ENCODE measurements at regions not wholly inside any gene's neighbourhood (a gene's known extent, or its start where the extent isn't known, plus 50 kb on each side); places are given as distances from the start of the nearest gene placed in this dataset.

DNA sequence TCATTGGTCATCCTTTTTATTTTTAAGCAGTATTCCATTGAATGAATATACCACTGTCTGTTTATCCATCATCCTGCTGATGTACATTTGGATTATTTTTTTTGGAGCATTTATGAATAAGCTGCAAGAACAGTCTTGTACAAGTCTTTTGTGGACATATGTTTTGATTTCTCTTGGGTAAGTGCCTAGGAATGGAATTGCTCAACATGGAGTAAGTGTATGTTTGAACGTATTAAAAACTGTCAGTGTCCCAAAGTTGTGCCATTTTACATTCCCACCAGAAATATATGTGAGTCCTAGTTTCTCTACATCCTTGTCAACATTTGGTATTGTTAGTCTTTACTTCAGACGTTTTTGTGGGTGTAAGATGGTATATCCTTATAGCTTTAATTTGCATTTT lies 287.0 kb upstream of the POF1B start:
- no peak for TF ChIP-seq POLR2A (IDR thresholded peaks at IDR 0.05)
- no peak for TF ChIP-seq POLR2AphosphoS5 (IDR thresholded peaks at IDR 0.05; ENCODE audit: insufficient read depth in 1 of 2, low read depth in 1 of 2)
